GM12878 (cell line): ENCODE measurements at regions not wholly inside any gene's neighbourhood (a gene's known extent, or its start where the extent isn't known, plus 50 kb on each side); places are given as distances from the start of the nearest gene placed in this dataset.

ENCODE experiments used
- ATAC-seq: fragments of 200-7000 bp; cut with Tn5 transposase; 3 replicates; pipeline ENCODE4 v1.9.1; 2020; ENCODE audit warnings: mild to moderate bottlenecking, moderate library complexity
- BruUV-seq: library from RNA; stranded (reverse); fragments of 400-500 nt; replicated peaks from 2 replicates; lab custom pipeline; 2021; lab: Mats Ljungman, UMichigan
- CTCF ChIA-PET: fragments of 300-600 bp; sonication (Branson Sonifier 250); formaldehyde crosslinking; extraction: SDS; loops from one replicate; lab custom pipeline; 2021; ENCODE audit warnings: inconsistent platforms; lab: Yijun Ruan, JAX
- POLR2A ChIA-PET: fragments of 350-600 bp; formaldehyde crosslinking; extraction: SDS; loops from one replicate; lab custom pipeline; 2021; ENCODE audit warnings: inconsistent platforms; lab: Charles Lee
- RAD21 ChIA-PET: fragments of 300-600 bp; sonication (Branson Sonifier 250); formaldehyde crosslinking; loops from one replicate; lab custom pipeline; 2023; ENCODE audit warnings: antibody characterized with exemption; ENCODE audit not compliant: unreplicated experiment; lab: Charles Lee
- SMC1A ChIA-PET: fragments of 300-600 bp; sonication (Branson Sonifier 250); formaldehyde crosslinking; loops from one replicate; lab custom pipeline; 2023; ENCODE audit not compliant: unreplicated experiment, uncharacterized antibody; lab: Charles Lee
- DNase-seq: peaks from one replicate; pipeline ENCODE4 v3.0.0-alpha.2; 2011; ENCODE audit warnings: low read depth, low spot score
- FAIRE-seq: peaks from 3 replicates; lab custom pipeline; 2011; peaks lifted over from hg19 to GRCh38; lab: Jason Lieb, UNC
- H2AFZ ChIP-seq: 2 replicates; pipeline ENCODE4 v1.6.0; 2011; ENCODE audit warnings: low read depth, low read length, control low read depth; ENCODE audit not compliant: control insufficient read depth
- H3K27ac ChIP-seq: 2 replicates; pipeline ENCODE4 v1.5.1; 2011; ENCODE audit warnings: control low read depth; ENCODE audit not compliant: control insufficient read depth, insufficient read depth
- H3K27me3 ChIP-seq, 2 experiments: replicated peaks in 1 of 2; 2 replicates each; pipeline versions ENCODE4 v1.6.0 to v1.6.1; 2011; ENCODE audit warnings: low read length in 1 of 2; ENCODE audit not compliant: control insufficient read depth in 2 of 2, insufficient read depth in 2 of 2
- H3K36me3 ChIP-seq, 2 experiments: 2 replicates each; pipeline ENCODE4 v1.5.1; 2011; ENCODE audit warnings: low read length in 1 of 2; ENCODE audit not compliant: control insufficient read depth in 2 of 2, insufficient read depth in 2 of 2
- H3K4me1 ChIP-seq: 2 replicates; pipeline ENCODE4 v1.6.1; 2011; ENCODE audit warnings: mild to moderate bottlenecking, low read length, moderate library complexity, mixed read lengths; ENCODE audit not compliant: control insufficient read depth, insufficient read depth
- H3K4me2 ChIP-seq: 2 replicates; pipeline ENCODE4 v1.6.0; 2011; ENCODE audit warnings: control low read depth; ENCODE audit not compliant: control insufficient read depth, insufficient read depth
- H3K4me3 ChIP-seq: fragments of 200-600 bp; sonication (generic); 2 replicates; pipeline ENCODE4 v1.5.1; 2016
- H3K79me2 ChIP-seq: 2 replicates; pipeline ENCODE4 v1.6.0; 2011; ENCODE audit warnings: low read length; ENCODE audit not compliant: control insufficient read depth, insufficient read depth
- H3K9ac ChIP-seq: 2 replicates; pipeline ENCODE4 v1.8.0; 2011; ENCODE audit warnings: low read length, control low read depth, mixed read lengths; ENCODE audit not compliant: control insufficient read depth, insufficient read depth
- H3K9me3 ChIP-seq: replicated peaks from 3 replicates; pipeline ENCODE4 v1.5.1; 2011; ENCODE audit warnings: mild to moderate bottlenecking, low read length; ENCODE audit not compliant: control insufficient read depth, insufficient read depth
- H4K20me1 ChIP-seq: 2 replicates; pipeline ENCODE4 v1.6.0; 2011; ENCODE audit not compliant: control insufficient read depth, insufficient read depth
- BHLHE40 ChIP-seq, 2 experiments: fragments of 450-650 bp in 1 of 2; IDR thresholded peaks; 2 replicates each; pipeline ENCODE4 v1.6.1; 2011 to 2017; ENCODE audit warnings: low read depth in 2 of 2, borderline replicate concordance in 1 of 2, improper control_type of control experiment in 1 of 2, low read length in 1 of 2, mild to moderate bottlenecking in 1 of 2
- CBFB ChIP-seq: IDR thresholded peaks from 2 replicates; pipeline ENCODE4 v1.6.1; 2016; ENCODE audit warnings: antibody characterized with exemption, low read depth
- CHD4 ChIP-seq: fragments of 200-600 bp; sonication (generic); IDR thresholded peaks from 2 replicates; pipeline ENCODE4 v1.6.1; 2016; ENCODE audit warnings: mild to moderate bottlenecking
- ELK1 ChIP-seq: IDR thresholded peaks from 2 replicates; pipeline ENCODE4 v1.6.1; 2012; ENCODE audit warnings: low read depth, low read length, improper control_type of control experiment
- FOXK2 ChIP-seq: fragments of 450-650 bp; IDR thresholded peaks from 2 replicates; pipeline ENCODE4 v1.6.1; 2017; ENCODE audit warnings: mild to moderate bottlenecking, moderate library complexity
- HDAC2 ChIP-seq: fragments of 200-600 bp; sonication (generic); IDR thresholded peaks from 2 replicates; pipeline ENCODE4 v1.6.1; 2017
- HDGF ChIP-seq: fragments of 450-650 bp; IDR thresholded peaks from 2 replicates; pipeline ENCODE4 v1.6.1; 2016; ENCODE audit warnings: antibody characterized with exemption
- JUNB ChIP-seq: IDR thresholded peaks from 2 replicates; pipeline ENCODE4 v1.6.1; 2016; ENCODE audit warnings: antibody characterized with exemption, mild to moderate bottlenecking
- KAT2A ChIP-seq: conservative IDR thresholded peaks from 2 replicates; pipeline ENCODE4 v1.6.1; 2011; ENCODE audit warnings: low read depth, low read length; ENCODE audit not compliant: control insufficient read depth
- MEF2A ChIP-seq: IDR thresholded peaks from 2 replicates; pipeline ENCODE4 v1.6.1; 2011; ENCODE audit warnings: low read depth, mild to moderate bottlenecking, low read length, moderate library complexity; ENCODE audit not compliant: insufficient read depth
- NR2F1 ChIP-seq: fragments of 450-650 bp; conservative IDR thresholded peaks from 2 replicates; pipeline ENCODE4 v1.6.1; 2017; ENCODE audit warnings: mild to moderate bottlenecking
- PML ChIP-seq: IDR thresholded peaks from 2 replicates; pipeline ENCODE4 v1.6.1; 2012; ENCODE audit warnings: low read length, inconsistent platforms
- POLR2AphosphoS2 ChIP-seq: IDR thresholded peaks from 2 replicates; pipeline ENCODE4 v1.6.1; 2011; ENCODE audit warnings: low read depth, mild to moderate bottlenecking, low read length, improper control_type of control experiment, moderate library complexity
- SP1 ChIP-seq: IDR thresholded peaks from one replicate; pipeline ENCODE4 v1.6.1; 2011; ENCODE audit warnings: low read depth, low read length
- STAT1 ChIP-seq: fragments of 450-650 bp; conservative IDR thresholded peaks from 2 replicates; pipeline ENCODE4 v1.6.1; 2014; ENCODE audit warnings: antibody characterized with exemption, mild to moderate bottlenecking
- WRNIP1 ChIP-seq: IDR thresholded peaks from 2 replicates; pipeline ENCODE4 v1.6.1; 2011; ENCODE audit warnings: low read depth, low read length, improper control_type of control experiment, borderline replicate concordance
- YBX1 ChIP-seq: fragments of 450-650 bp; IDR thresholded peaks from 2 replicates; pipeline ENCODE4 v1.6.1; 2016; ENCODE audit warnings: antibody characterized with exemption
- YY1 ChIP-seq: IDR thresholded peaks from 2 replicates; pipeline ENCODE4 v1.6.1; 2011; ENCODE audit warnings: low read depth, mild to moderate bottlenecking, low read length
- ZNF217 ChIP-seq: fragments of 450-650 bp; IDR thresholded peaks from 2 replicates; pipeline ENCODE4 v1.6.1; 2017; ENCODE audit warnings: antibody characterized with exemption, mild to moderate bottlenecking
- WGBS: methylation state at CpG from one replicate; pipeline ENCODE4 v1.1.6; 2016; ENCODE audit warnings: low lambda C conversion rate; ENCODE audit not compliant: insufficient replicate concordance, insufficient coverage; ENCODE audit errors: missing lambda C conversion rate; 5-methylcytosine and 5-hydroxymethylcytosine counted together
- in situ Hi-C: fragments of 300-500 bp; cut with MboI; formaldehyde crosslinking; loops from 9 replicates; pipeline ENCODE4 v1.14.3; 2018; ENCODE audit warnings: mixed read lengths
- intact Hi-C: fragments of 100-400 bp; cut with micrococcal nuclease; formaldehyde crosslinking; loops from one replicate; pipeline ENCODE4 v1.14.2; 2022; ENCODE audit not compliant: unreplicated experiment
- TF ChIP-seq, protein P1 (sequence below): fragments of 450-650 bp; IDR thresholded peaks from 2 replicates; pipeline ENCODE4 v1.6.1; 2014; ENCODE audit warnings: mild to moderate bottlenecking

GRCh38 chr11:115670538-115671205, 166.5 kb upstream of the CADM1 start:
- no peak for TF ChIP-seq FOXK2
- TF ChIP-seq JUNB: no peak
- no peak for TF ChIP-seq YBX1
- TF ChIP-seq PML: no peak
- no peak for TF ChIP-seq YY1
- TF ChIP-seq HDAC2: no peak
- TF ChIP-seq MEF2A: no peak
- TF ChIP-seq HDGF: no peak
- TF ChIP-seq ELK1: no peak
- TF ChIP-seq POLR2AphosphoS2: no peak
- no peak for TF ChIP-seq CBFB
- TF ChIP-seq BHLHE40 (IDR thresholded peaks at IDR 0.05; ENCODE audit: borderline replicate concordance in 1 of 2, low read depth in 2 of 2, low read length in 1 of 2): no peak
- no peak for TF ChIP-seq CHD4
- TF ChIP-seq NR2F1: no peak
- TF ChIP-seq KAT2A: no peak
- TF ChIP-seq ZNF217: no peak
- TF ChIP-seq WRNIP1: no peak
- no peak for TF ChIP-seq STAT1
- TF ChIP-seq, protein P1, sequence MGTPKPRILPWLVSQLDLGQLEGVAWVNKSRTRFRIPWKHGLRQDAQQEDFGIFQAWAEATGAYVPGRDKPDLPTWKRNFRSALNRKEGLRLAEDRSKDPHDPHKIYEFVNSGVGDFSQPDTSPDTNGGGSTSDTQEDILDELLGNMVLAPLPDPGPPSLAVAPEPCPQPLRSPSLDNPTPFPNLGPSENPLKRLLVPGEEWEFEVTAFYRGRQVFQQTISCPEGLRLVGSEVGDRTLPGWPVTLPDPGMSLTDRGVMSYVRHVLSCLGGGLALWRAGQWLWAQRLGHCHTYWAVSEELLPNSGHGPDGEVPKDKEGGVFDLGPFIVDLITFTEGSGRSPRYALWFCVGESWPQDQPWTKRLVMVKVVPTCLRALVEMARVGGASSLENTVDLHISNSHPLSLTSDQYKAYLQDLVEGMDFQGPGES: no peak
- no peak for TF ChIP-seq SP1
- in situ Hi-C loops: no loop called here
- Histone ChIP-seq H3K4me1 (no peaks in the 10 kb centered on the region), H3K27me3 (peaks cover 0 to 2% of the 10 kb centered on the region in 2 experiments; a peak in 1 of 4 replicates), H3K4me3 (no peak overlapping the region), H4K20me1 (no peaks in the 10 kb centered on the region), H3K36me3 (no peaks in the 10 kb centered on the region), H3K79me2 (no peaks in the 10 kb centered on the region), H3K9ac (no peak overlapping the region), H3K9me3 (no peaks in the 10 kb centered on the region), H3K27ac (no peak overlapping the region), H3K4me2 (no peak overlapping the region), H2AFZ (no peak overlapping the region)
- 57% methylated on average over 10 of the region's 10 CpGs for WGBS
- no TSS peak for BruUV-seq
- RAD21 ChIA-PET: no interaction called here
- no peak for FAIRE-seq
- intact Hi-C loops: loop anchor here (10.0 kb wide), 1 partner anchor 336 kb away; no protein-coding TSS in a partner anchor
- no peak for DNase-seq
- POLR2A ChIA-PET: no interaction called here
- ATAC-seq: no peak
- SMC1A ChIA-PET: interaction anchor here (1.1 kb wide), 1 partner anchor 336 kb away, joined by 3 read pairs; no protein-coding TSS in a partner anchor
- CTCF ChIA-PET: no interaction called here
